Right renal cortex interstitium (tissue), 3 donors: ENCODE measurements at regions not wholly inside any gene's neighbourhood (a gene's known extent, or its start where the extent isn't known, plus 50 kb on each side); places are given as distances from the start of the nearest gene placed in this dataset.
"Not testable (repeated sequence)": the region's sequence is repeated elsewhere in the genome, so short reads cannot be mapped to it uniquely, and the experiment has no call there.

Experiments used
- DNase-seq, 3 donors: peaks; one replicate each; pipeline ENCODE4 v3.0.0-alpha.2; 2013; ENCODE audit warnings: low read depth in 3 of 3, low spot score in 2 of 3

- DNase-seq, result no peak
These were observed 439.4 kb upstream of the KLHL4 start for GRCh38 chrX:87078231-87078630.

- no peak for DNase-seq
These were observed 419.1 kb upstream of the KLHL4 start for GRCh38 chrX:87098477-87098876.

- DNase-seq, result no peak
These were observed 412.5 kb upstream of the KLHL4 start for GRCh38 chrX:87105131-87105530.

- DNase-seq, result no peak
These were observed 407.5 kb upstream of the KLHL4 start for GRCh38 chrX:87110142-87110541.

GRCh38 chrX:87140800-87141483 is 376.7 kb upstream of the KLHL4 start:
- no peak for DNase-seq

GRCh38 chrX:87160435-87161010 is 357.1 kb upstream of the KLHL4 start:
- DNase-seq, result no peak

- no peak for DNase-seq
These were observed 349.8 kb upstream of the KLHL4 start for GRCh38 chrX:87167841-87168240.

GRCh38 chrX:87178009-87178408 is 339.6 kb upstream of the KLHL4 start:
- DNase-seq, result not testable (repeated sequence)
